OCI-LY3 (cell line): ENCODE measurements at regions not wholly inside any gene's neighbourhood (a gene's known extent, or its start where the extent isn't known, plus 50 kb on each side); places are given as distances from the start of the nearest gene placed in this dataset.

Experiments used
- CTCF ChIP-seq: fragments of 200-600, 300-600 bp; sonication (generic); IDR thresholded peaks from 2 replicates; pipeline ENCODE4 v1.5.1; 2014; ENCODE audit warnings: antibody characterized with exemption, low read length, low read depth
- EZH2phosphoT487 ChIP-seq: fragments of 200-600 bp; shearing (Covaris generic); IDR thresholded peaks from 2 replicates; pipeline ENCODE4 v1.6.1; 2018; ENCODE audit warnings: antibody characterized with exemption, mixed run types, low read depth

DNA sequence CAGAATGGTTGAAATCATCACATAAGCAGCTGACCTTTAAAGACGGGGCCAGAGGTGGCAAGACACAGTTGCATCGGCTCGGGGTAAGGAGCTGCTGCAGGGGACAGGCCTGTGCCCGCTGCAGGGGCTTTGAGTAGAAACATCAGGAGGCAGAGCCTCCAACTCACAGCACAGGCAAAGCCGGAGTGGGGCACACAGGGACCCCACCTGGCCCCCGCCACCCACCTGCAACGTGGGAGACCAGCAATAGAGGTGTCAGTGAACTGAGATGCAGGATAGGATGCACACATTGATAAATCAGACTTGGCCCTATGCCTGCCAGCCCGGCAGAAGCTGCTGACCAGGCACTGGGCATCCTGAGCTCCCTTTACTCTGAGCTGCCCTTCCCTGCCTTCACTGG lies 257.2 kb downstream of the NPHP4 start:
- no peak for TF ChIP-seq CTCF
- TF ChIP-seq EZH2phosphoT487: no peak
